GM12891 (cell line): ENCODE measurements at regions not wholly inside any gene's neighbourhood (a gene's known extent, or its start where the extent isn't known, plus 50 kb on each side); places are given as distances from the start of the nearest gene placed in this dataset.

Experiments used
- POLR2A ChIP-seq: IDR thresholded peaks from 2 replicates; pipeline ENCODE4 v1.6.1; 2011; ENCODE audit warnings: low read depth, low read length, control low read depth
- POLR2AphosphoS5 ChIP-seq: IDR thresholded peaks from 2 replicates; pipeline ENCODE4 v1.6.1; 2011; ENCODE audit warnings: low read depth, low read length, control low read depth
- SPI1 ChIP-seq: IDR thresholded peaks from 2 replicates; pipeline ENCODE4 v1.6.1; 2011; ENCODE audit warnings: low read depth, low read length, control low read depth
- TAF1 ChIP-seq: IDR thresholded peaks from 2 replicates; pipeline ENCODE4 v1.6.1; 2011; ENCODE audit warnings: low read depth, low read length, control low read depth

- TF ChIP-seq POLR2AphosphoS5: no peak
- no peak for TF ChIP-seq POLR2A
- no peak for TF ChIP-seq TAF1
- no peak for TF ChIP-seq SPI1
These were observed 62.9 kb downstream of the CRYBB2 start for GRCh38 chr22:25282346-25282670.
